K562 (cell line): ENCODE measurements at regions not wholly inside any gene's neighbourhood (a gene's known extent, or its start where the extent isn't known, plus 50 kb on each side); places are given as distances from the start of the nearest gene placed in this dataset.

ENCODE experiments used
- NCOA1 ChIP-seq: fragments of 450-650 bp; IDR thresholded peaks from 2 replicates; pipeline ENCODE4 v1.6.1; 2016; ENCODE audit warnings: low read depth
- NR2F6 ChIP-seq: fragments of 450-650 bp; formaldehyde crosslinking; IDR thresholded peaks from 2 replicates; pipeline ENCODE4 v1.4.0; 2020; ENCODE audit warnings: mild to moderate bottlenecking
- RFX5 ChIP-seq: IDR thresholded peaks from 2 replicates; pipeline ENCODE4 v1.6.1; 2011; ENCODE audit warnings: low read depth, mild to moderate bottlenecking, improper control_type of control experiment, low read length
- SMARCA4 ChIP-seq: fragments of 450-650 bp; IDR thresholded peaks from 2 replicates; pipeline ENCODE4 v1.6.1; 2016
- SREBF1 ChIP-seq: fragments of 150-350 bp; IDR thresholded peaks from 2 replicates; pipeline ENCODE4 v1.6.1; 2014; ENCODE audit warnings: antibody characterized with exemption, low read depth, low read length, borderline replicate concordance
- ZNF445 ChIP-seq: fragments of 250-450 bp; sonication (Bioruptor Pico); IDR thresholded peaks from 2 replicates; pipeline ENCODE4 v1.4.0; 2020; ENCODE audit warnings: low read depth, mild to moderate bottlenecking, moderate library complexity
- TF ChIP-seq, protein P1 (sequence below): sonication (generic); formaldehyde crosslinking; IDR thresholded peaks from 2 replicates; pipeline ENCODE4 v1.8.0; 2023; ENCODE audit warnings: mild to moderate bottlenecking, missing genetic modification reagents
- TF ChIP-seq, protein P2 (sequence below), 2 experiments: fragments of 200-800 bp in 1 of 2; sonication (Bioruptor generic) in 1 of 2; sonication (generic) in 1 of 2; formaldehyde crosslinking in 1 of 2; IDR thresholded peaks in 1 of 2; conservative IDR thresholded peaks in 1 of 2; 2 replicates each; pipeline versions ENCODE4 v1.5.0 to v1.6.1; 2016 to 2020; ENCODE audit warnings: missing compliant biosample characterization in 1 of 2, missing genetic modification characterization in 1 of 2, missing genetic modification reagents in 1 of 2

GRCh38 chr1:181423301-181423918 lies 59.9 kb upstream of the CACNA1E start:
- TF ChIP-seq, protein P1, sequence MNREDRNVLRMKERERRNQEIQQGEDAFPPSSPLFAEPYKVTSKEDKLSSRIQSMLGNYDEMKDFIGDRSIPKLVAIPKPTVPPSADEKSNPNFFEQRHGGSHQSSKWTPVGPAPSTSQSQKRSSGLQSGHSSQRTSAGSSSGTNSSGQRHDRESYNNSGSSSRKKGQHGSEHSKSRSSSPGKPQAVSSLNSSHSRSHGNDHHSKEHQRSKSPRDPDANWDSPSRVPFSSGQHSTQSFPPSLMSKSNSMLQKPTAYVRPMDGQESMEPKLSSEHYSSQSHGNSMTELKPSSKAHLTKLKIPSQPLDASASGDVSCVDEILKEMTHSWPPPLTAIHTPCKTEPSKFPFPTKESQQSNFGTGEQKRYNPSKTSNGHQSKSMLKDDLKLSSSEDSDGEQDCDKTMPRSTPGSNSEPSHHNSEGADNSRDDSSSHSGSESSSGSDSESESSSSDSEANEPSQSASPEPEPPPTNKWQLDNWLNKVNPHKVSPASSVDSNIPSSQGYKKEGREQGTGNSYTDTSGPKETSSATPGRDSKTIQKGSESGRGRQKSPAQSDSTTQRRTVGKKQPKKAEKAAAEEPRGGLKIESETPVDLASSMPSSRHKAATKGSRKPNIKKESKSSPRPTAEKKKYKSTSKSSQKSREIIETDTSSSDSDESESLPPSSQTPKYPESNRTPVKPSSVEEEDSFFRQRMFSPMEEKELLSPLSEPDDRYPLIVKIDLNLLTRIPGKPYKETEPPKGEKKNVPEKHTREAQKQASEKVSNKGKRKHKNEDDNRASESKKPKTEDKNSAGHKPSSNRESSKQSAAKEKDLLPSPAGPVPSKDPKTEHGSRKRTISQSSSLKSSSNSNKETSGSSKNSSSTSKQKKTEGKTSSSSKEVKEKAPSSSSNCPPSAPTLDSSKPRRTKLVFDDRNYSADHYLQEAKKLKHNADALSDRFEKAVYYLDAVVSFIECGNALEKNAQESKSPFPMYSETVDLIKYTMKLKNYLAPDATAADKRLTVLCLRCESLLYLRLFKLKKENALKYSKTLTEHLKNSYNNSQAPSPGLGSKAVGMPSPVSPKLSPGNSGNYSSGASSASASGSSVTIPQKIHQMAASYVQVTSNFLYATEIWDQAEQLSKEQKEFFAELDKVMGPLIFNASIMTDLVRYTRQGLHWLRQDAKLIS (CRISPR knock-in tag): no peak
- TF ChIP-seq RFX5 (no peak), SREBF1 (no peak), NR2F6 (CRISPR knock-in tag) (no peak), SMARCA4 (no peak), NCOA1 (no peak), ZNF445 (CRISPR knock-in tag) (no peak)
- TF ChIP-seq, protein P2, sequence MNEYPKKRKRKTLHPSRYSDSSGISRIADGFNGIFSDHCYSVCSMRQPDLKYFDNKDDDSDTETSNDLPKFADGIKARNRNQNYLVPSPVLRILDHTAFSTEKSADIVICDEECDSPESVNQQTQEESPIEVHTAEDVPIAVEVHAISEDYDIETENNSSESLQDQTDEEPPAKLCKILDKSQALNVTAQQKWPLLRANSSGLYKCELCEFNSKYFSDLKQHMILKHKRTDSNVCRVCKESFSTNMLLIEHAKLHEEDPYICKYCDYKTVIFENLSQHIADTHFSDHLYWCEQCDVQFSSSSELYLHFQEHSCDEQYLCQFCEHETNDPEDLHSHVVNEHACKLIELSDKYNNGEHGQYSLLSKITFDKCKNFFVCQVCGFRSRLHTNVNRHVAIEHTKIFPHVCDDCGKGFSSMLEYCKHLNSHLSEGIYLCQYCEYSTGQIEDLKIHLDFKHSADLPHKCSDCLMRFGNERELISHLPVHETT (CRISPR knock-in tag; conservative IDR thresholded peaks at IDR 0.05 in 1 of 2, IDR thresholded peaks at IDR 0.05 in 1 of 2): no peak
